H9 (cell line): ENCODE measurements at regions not wholly inside any gene's neighbourhood (a gene's known extent, or its start where the extent isn't known, plus 50 kb on each side); places are given as distances from the start of the nearest gene placed in this dataset.

Experiments
- DNase-seq: peaks from one replicate; pipeline ENCODE4 v3.0.0-alpha.2; 2017
- H2AFZ ChIP-seq: one replicate; pipeline ENCODE4 v1.6.1; 2013; ENCODE audit warnings: mild to moderate bottlenecking, low read length, control low read depth, moderate library complexity
- H2AK5ac ChIP-seq: 2 replicates; pipeline ENCODE4 v1.6.1; 2013; ENCODE audit warnings: low read length, control low read depth, mixed read lengths; ENCODE audit not compliant: insufficient read length
- H2BK120ac ChIP-seq: one replicate; pipeline ENCODE4 v1.6.1; 2013; ENCODE audit warnings: low read depth, mild to moderate bottlenecking, low read length, control low read depth, inconsistent platforms; ENCODE audit not compliant: poor library complexity, severe bottlenecking
- H2BK12ac ChIP-seq: 2 replicates; pipeline ENCODE4 v1.6.1; 2013; ENCODE audit warnings: low read length, control low read depth, mixed read lengths, low read depth; ENCODE audit not compliant: insufficient read length
- H2BK15ac ChIP-seq: 2 replicates; pipeline ENCODE4 v1.6.1; 2013; ENCODE audit warnings: low read depth, low read length, control low read depth
- H2BK20ac ChIP-seq: one replicate; pipeline ENCODE4 v1.6.1; 2013; ENCODE audit warnings: low read depth, mild to moderate bottlenecking, low read length, control low read depth, inconsistent platforms; ENCODE audit not compliant: poor library complexity, severe bottlenecking
- H2BK5ac ChIP-seq: 2 replicates; pipeline ENCODE4 v1.6.1; 2013; ENCODE audit warnings: low read length, control low read depth, mixed read lengths; ENCODE audit not compliant: insufficient read length
- H3K14ac ChIP-seq: 2 replicates; pipeline ENCODE4 v1.6.1; 2013; ENCODE audit warnings: low read length, control low read depth; ENCODE audit not compliant: insufficient read depth
- H3K18ac ChIP-seq: 2 replicates; pipeline ENCODE4 v1.6.1; 2013; ENCODE audit warnings: low read depth, mild to moderate bottlenecking, mixed read lengths, low read length, control low read depth; ENCODE audit not compliant: insufficient read length
- H3K23ac ChIP-seq: 2 replicates; pipeline ENCODE4 v1.6.1; 2013; ENCODE audit warnings: low read length, control low read depth, mixed read lengths, low read depth; ENCODE audit not compliant: insufficient read length
- H3K23me2 ChIP-seq: 2 replicates; pipeline ENCODE4 v1.6.1; 2013; ENCODE audit warnings: low read depth, mild to moderate bottlenecking, mixed read lengths, low read length, control low read depth; ENCODE audit not compliant: insufficient read length, poor library complexity, severe bottlenecking
- H3K27ac ChIP-seq: 2 replicates; pipeline ENCODE4 v1.5.1; 2013; ENCODE audit warnings: low read length, control low read depth, mixed read lengths, low read depth; ENCODE audit not compliant: insufficient read length
- H3K27me3 ChIP-seq: 2 replicates; pipeline ENCODE4 v1.6.1; 2013; ENCODE audit warnings: low read length, control low read depth, inconsistent platforms; ENCODE audit not compliant: insufficient read depth
- H3K4ac ChIP-seq: 2 replicates; pipeline ENCODE4 v1.6.1; 2013; ENCODE audit warnings: low read depth, mild to moderate bottlenecking, control low read depth, inconsistent platforms, low read length, moderate library complexity
- H3K4me1 ChIP-seq: 2 replicates; pipeline ENCODE4 v1.6.1; 2013; ENCODE audit warnings: low read length, control low read depth, inconsistent platforms; ENCODE audit not compliant: insufficient read depth
- H3K4me2 ChIP-seq: 2 replicates; pipeline ENCODE4 v1.6.1; 2013; ENCODE audit warnings: low read length, control low read depth, mixed read lengths; ENCODE audit not compliant: insufficient read length, insufficient read depth
- H3K56ac ChIP-seq: 2 replicates; pipeline ENCODE4 v1.6.1; 2013; ENCODE audit warnings: low read depth, mild to moderate bottlenecking, mixed read lengths, low read length, control low read depth; ENCODE audit not compliant: insufficient read length
- H3K79me1 ChIP-seq: 2 replicates; pipeline ENCODE4 v1.6.1; 2013; ENCODE audit warnings: low read depth, mild to moderate bottlenecking, moderate library complexity, low read length, control low read depth, inconsistent platforms; ENCODE audit not compliant: insufficient read depth, poor library complexity, severe bottlenecking
- H3K79me2 ChIP-seq: 2 replicates; pipeline ENCODE4 v1.6.1; 2013; ENCODE audit warnings: low read length, control low read depth, inconsistent platforms; ENCODE audit not compliant: insufficient read depth
- H3K9ac ChIP-seq: 2 replicates; pipeline ENCODE4 v1.6.1; 2013; ENCODE audit warnings: low read length, control low read depth, mixed read lengths; ENCODE audit not compliant: insufficient read length; ENCODE audit errors: extremely low read depth
- H3K9me3 ChIP-seq: one replicate; pipeline ENCODE4 v1.6.1; 2013; ENCODE audit warnings: low read depth, low read length, inconsistent platforms; ENCODE audit not compliant: control insufficient read depth
- H3T11ph ChIP-seq: one replicate; pipeline ENCODE4 v1.6.1; 2013; ENCODE audit warnings: mild to moderate bottlenecking, low read length, control low read depth, inconsistent platforms
- H4K20me1 ChIP-seq: one replicate; pipeline ENCODE4 v1.6.1; 2013; ENCODE audit not compliant: control insufficient read depth, insufficient read length, insufficient read depth
- H4K5ac ChIP-seq: 2 replicates; pipeline ENCODE4 v1.6.1; 2013; ENCODE audit warnings: low read depth, mild to moderate bottlenecking, mixed read lengths, low read length, control low read depth; ENCODE audit not compliant: insufficient read length
- H4K8ac ChIP-seq: replicated peaks from 2 replicates; pipeline ENCODE4 v1.6.1; 2013; ENCODE audit warnings: low read length, control low read depth, mixed read lengths, low read depth; ENCODE audit not compliant: insufficient read length
- H4K91ac ChIP-seq: 2 replicates; pipeline ENCODE4 v1.6.1; 2013; ENCODE audit warnings: low read depth, mild to moderate bottlenecking, moderate library complexity, mixed read lengths, low read length, control low read depth; ENCODE audit not compliant: insufficient read length
- H3K27ac Mint-ChIP-seq, 3 experiments: 2 replicates in 2 of 3; 3 replicates in 1 of 3; pipeline ENCODE4 v1.8.0; 2020 to 2021; ENCODE audit warnings: mixed read lengths in 3 of 3, mild to moderate bottlenecking in 1 of 3, moderate library complexity in 1 of 3
- H3K27me3 Mint-ChIP-seq: 2 replicates; pipeline ENCODE4 v1.8.0; 2021; ENCODE audit warnings: low read depth, mild to moderate bottlenecking, moderate library complexity, mixed read lengths
- H3K36me3 Mint-ChIP-seq, 3 experiments: 2 replicates in 2 of 3; 3 replicates in 1 of 3; pipeline ENCODE4 v1.8.0; 2020 to 2021; ENCODE audit warnings: low read depth in 3 of 3, mixed read lengths in 3 of 3; ENCODE audit not compliant: insufficient read depth in 1 of 3
- H3K4me1 Mint-ChIP-seq, 2 experiments: 2 replicates each; pipeline ENCODE4 v1.8.0; 2020; ENCODE audit warnings: mixed read lengths in 2 of 2
- H3K4me3 Mint-ChIP-seq, 2 experiments: 2 replicates in 1 of 2; 3 replicates in 1 of 2; pipeline ENCODE4 v1.8.0; 2020 to 2021; ENCODE audit warnings: mild to moderate bottlenecking in 2 of 2, mixed read lengths in 2 of 2, moderate library complexity in 1 of 2
- H3K9me3 Mint-ChIP-seq, 2 experiments: 2 replicates in 1 of 2; 3 replicates in 1 of 2; pipeline ENCODE4 v1.8.0; 2020; ENCODE audit warnings: mild to moderate bottlenecking in 2 of 2, mixed read lengths in 2 of 2, moderate library complexity in 1 of 2
- WGBS: extraction: QIAGEN DNeasy Blood & Tissue Kit; methylation state at CpG from one replicate; pipeline ENCODE4 v1.1.7; 2013; ENCODE audit warnings: missing lambda C conversion rate, low lambda C conversion rate, mixed read lengths; ENCODE audit not compliant: insufficient read length; ENCODE audit errors: extremely low coverage; 5-methylcytosine and 5-hydroxymethylcytosine counted together
- TF ChIP-seq, protein P1 (sequence below): fragments of 200-600 bp; sonication (generic); conservative IDR thresholded peaks from 3 replicates; pipeline ENCODE4 v1.8.0; 2021; ENCODE audit warnings: antibody characterized with exemption, mild to moderate bottlenecking

- Histone ChIP-seq H2AK5ac (no peak overlapping the region), H3K27ac (no peak overlapping the region), H3K14ac (no peak overlapping the region), H3T11ph (no peak overlapping the region), H3K27me3 (no peaks in the 10 kb centered on the region), H2BK12ac (no peak overlapping the region), H3K23ac (no peak overlapping the region), H3K23me2 (no peaks in the 10 kb centered on the region), H2AFZ (peak overlapping the region; percentile 65), H3K4ac (no peak overlapping the region), H4K91ac (no peak overlapping the region), H3K4me2 (no peak overlapping the region), H2BK15ac (no peak overlapping the region), H3K79me1 (no peaks in the 10 kb centered on the region), H4K5ac (no peak overlapping the region), H3K56ac (no peak overlapping the region), H4K8ac (no peak overlapping the region), H3K18ac (no peak overlapping the region), H2BK20ac (no peak overlapping the region), H2BK120ac (no peak overlapping the region), H3K4me1 (no peaks in the 10 kb centered on the region), H3K79me2 (no peaks in the 10 kb centered on the region), H3K9me3 (no peaks in the 10 kb centered on the region), H3K9ac (no peak overlapping the region), H2BK5ac (no peak overlapping the region), H4K20me1 (no peaks in the 10 kb centered on the region)
- H3K4me3 Mint-ChIP-seq = no peak overlapping the region
- H3K4me1 Mint-ChIP-seq = peaks cover 7 to 8% of the 10 kb centered on the region in 2 experiments
- peak overlapping the region; percentile 8 to 84 (median 13); a peak in 3 of 7 replicates for H3K27ac Mint-ChIP-seq
- no CpG with 5 or more reads among the region's 2 CpGs for WGBS
- TF ChIP-seq, protein P1, sequence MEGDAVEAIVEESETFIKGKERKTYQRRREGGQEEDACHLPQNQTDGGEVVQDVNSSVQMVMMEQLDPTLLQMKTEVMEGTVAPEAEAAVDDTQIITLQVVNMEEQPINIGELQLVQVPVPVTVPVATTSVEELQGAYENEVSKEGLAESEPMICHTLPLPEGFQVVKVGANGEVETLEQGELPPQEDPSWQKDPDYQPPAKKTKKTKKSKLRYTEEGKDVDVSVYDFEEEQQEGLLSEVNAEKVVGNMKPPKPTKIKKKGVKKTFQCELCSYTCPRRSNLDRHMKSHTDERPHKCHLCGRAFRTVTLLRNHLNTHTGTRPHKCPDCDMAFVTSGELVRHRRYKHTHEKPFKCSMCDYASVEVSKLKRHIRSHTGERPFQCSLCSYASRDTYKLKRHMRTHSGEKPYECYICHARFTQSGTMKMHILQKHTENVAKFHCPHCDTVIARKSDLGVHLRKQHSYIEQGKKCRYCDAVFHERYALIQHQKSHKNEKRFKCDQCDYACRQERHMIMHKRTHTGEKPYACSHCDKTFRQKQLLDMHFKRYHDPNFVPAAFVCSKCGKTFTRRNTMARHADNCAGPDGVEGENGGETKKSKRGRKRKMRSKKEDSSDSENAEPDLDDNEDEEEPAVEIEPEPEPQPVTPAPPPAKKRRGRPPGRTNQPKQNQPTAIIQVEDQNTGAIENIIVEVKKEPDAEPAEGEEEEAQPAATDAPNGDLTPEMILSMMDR = no peak
- no peaks in the 10 kb centered on the region for H3K9me3 Mint-ChIP-seq
- no peak for DNase-seq
- no peaks in the 10 kb centered on the region for H3K36me3 Mint-ChIP-seq
- H3K27me3 Mint-ChIP-seq = no peaks in the 10 kb centered on the region
Observed at GRCh38 chr4:176925962-176926361, 133.2 kb upstream of the VEGFC start.
